Daoy (cell line): ENCODE measurements at regions not wholly inside any gene's neighbourhood (a gene's known extent, or its start where the extent isn't known, plus 50 kb on each side); places are given as distances from the start of the nearest gene placed in this dataset.
"Not testable (repeated sequence)": the region's sequence is repeated elsewhere in the genome, so short reads cannot be mapped to it uniquely, and the experiment has no call there.

Experiments used
- DNase-seq: peaks from one replicate; pipeline ENCODE4 v3.0.0-alpha.2; 2015; ENCODE audit warnings: low read depth

DNA sequence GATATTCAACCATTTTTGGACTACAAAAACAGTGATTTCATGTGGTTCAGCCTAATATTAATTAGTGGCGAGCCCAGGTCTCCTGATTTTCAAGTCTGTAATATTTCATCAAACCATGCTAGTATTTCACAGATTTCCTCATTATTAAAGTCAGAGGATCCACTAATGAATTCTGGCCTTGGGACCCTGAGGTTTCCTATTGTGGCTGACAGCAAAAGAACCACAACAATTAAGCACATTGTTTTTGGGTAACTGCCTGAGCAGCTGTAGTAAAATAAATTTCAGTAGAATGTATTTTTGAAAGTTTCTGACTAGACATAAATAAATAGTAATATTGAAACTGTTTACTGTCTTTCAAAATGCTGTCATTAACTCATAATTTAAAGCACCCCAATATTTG lies 630.7 kb upstream of the MMS22L start:
- DNase-seq: no peak

DNA sequence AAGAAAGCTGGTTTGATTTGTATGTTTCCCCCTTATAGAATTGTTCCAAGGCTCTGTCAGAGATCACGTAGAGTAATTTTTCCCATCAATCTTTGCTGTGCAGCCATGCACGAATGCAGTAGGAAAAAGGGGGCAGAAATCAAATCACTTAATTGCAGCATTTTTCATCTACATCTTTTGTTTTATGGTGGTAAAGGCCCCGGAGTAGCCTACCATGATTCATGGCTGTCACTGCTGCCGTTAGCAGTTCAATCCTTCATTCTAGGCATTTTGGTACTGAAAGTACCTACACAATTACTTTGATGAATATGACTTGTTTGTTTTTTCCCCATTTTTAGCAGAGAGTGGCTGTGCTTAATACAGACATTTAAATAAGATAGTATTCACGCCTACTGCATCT lies 631.9 kb upstream of the MMS22L start:
- DNase-seq: no peak

DNA sequence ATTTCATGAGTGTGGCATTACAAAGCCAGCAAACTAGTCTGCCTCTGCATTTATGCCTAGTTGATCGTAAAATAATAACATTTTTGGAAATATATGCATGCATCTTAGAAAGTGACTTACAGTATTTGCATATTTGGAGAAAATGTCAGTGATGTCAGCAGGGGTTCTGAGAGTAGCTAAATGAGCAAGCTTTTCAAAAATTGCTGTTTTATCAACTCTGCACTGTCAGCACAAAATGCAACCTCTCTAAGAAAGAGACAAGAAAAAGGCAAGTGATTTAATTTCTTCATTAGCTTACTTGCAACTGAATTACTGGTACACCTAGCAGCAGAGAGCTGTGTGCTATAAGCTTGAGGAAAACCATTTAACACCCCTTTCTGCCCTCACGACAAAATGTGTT lies 632.5 kb upstream of the MMS22L start:
- DNase-seq: no peak

DNA sequence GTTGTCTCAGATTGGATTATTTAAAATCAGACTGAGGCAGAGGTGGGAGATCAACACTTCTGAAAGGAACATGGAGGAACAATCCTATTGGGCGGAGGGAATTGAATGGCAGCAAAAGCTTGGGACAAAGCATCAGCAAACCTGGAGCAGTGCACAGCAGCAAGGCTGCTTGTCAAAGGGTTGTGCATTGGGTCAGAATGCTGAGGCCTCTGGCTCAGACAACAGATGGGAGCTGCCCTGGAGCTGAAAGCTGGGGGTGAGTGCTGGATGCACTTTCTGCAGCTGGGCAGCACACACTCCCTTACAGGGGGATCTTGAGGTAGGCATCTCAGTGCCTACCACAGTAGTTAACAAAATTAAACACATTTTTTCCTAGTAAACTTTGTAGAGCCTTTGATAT lies 634.4 kb upstream of the MMS22L start:
- no peak for DNase-seq

DNA sequence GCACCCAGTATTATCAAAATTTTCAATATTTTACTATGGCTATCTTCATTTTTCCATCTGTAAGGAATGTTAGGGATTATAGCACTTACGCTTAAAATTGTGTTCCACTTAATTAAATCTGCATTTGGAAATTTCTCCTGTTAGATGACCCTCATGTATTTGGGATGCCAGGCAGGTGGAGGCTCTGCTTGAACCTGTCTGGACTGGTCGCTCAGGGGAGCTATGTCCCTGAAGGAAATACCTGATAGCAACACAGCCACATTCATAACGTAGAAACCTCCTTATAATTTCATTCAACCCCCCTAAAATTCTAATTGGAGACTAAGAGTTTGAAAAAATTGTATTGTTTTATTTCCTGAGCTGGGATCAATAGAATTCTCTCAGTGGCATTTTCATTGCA lies 636.0 kb upstream of the MMS22L start:
- no peak for DNase-seq

DNA sequence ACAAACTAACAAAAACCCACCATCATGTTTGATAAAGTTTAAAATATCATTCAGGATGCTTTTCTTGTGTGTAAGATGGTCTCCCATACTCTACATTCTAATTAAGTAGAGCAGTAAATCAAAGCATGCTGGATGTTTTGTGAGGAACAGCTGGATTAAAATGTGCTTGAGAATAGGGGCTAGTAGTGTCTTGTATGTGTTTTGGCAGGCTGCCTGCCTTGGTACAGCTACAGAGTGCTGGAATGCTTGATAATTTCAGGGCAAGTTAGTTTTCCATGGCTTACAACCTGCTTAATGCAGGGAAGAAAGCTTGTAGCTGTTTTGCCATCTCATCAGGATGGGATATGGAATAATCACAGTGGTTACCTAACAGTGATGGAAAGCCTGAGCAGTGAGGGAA lies 636.6 kb upstream of the MMS22L start:
- no peak for DNase-seq

DNA sequence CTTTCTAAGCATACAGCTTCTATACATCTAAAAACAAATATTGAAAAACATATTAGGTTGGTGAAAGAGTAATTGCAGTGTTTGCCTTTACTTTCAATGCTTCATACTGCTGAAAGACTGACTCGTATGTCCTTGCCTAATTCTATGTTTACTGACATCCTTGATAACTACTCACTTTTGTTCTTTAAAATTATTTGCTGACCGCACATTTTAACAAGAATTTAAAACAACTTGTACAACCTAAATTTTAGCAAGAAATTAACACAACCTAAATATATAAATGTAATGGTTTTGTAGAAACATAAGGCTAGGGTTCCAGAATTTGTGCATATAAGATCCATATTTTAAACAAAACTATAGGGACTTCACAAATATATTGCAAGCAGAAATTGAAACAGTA lies 640.2 kb upstream of the MMS22L start:
- DNase-seq: no peak

DNA sequence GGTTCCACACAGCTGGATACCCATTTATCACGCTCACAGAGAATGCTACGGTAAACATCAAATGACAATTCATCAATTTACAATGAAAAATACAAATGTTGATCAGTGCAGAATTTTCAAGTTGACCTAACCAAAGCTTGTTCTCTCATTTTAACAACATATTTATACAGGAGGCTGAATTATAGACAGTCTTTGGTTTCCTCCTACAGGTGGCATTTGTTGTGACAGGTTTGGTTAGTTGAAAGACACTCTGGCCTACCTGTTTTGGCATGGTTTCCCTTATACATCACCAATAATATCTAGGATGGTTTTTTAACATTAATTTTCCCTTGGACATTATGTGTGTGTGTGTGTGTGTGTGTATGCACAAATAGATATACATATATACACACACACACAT lies 642.5 kb upstream of the MMS22L start:
- DNase-seq: no peak

DNA sequence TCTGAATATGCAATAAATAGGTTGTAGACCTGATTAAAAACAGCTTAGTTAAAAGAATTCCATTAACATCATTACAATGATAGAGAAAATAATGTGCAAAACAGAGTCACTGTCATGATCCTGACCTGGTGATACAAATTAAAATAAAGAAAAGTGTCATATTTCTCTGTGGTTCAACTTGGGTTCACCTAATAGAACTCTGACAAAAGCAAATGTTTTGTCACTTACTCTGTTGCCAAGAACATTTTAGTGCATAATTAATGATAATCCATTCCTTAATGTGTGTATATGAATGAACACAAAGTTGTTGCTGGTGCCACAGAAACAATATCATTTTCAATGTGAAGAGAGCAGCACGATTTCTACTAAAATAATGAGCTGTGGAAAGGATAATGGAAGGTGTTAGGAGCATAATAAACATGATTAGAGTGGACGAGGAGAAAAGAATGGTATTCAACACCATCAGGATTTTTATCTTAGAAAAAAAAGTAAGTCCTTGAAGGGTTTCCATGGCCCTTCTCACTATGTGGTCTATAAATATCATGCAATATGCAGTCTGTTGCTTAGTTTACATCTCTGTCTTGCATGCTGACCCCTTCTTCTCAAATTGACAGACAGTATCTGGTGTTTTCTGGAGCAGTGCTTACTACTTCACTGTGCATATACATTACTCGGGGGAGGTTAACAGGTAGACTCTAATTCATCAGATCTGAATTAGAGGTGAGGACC lies 656.6 kb upstream of the MMS22L start:
- DNase-seq: no peak

DNA sequence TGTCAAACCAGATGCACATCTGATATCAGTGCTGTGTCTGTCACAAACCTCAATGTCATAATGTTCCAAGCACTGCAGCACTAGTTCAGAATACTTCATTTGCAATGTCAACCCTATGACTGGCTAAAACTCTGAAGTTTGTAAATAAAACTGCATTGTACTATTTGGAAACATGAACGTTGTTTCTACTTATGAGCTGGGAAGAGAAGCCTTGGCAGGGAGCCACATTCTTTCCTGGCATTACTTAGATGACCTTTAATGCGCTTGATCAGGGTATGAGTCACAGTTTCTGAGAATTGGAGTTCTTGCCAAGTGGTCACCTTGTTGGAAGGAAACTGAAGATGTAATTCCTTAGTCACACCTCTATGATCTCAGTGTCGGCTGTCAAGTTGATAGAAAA lies 664.8 kb upstream of the MMS22L start:
- peak; percentile 90 for DNase-seq

DNA sequence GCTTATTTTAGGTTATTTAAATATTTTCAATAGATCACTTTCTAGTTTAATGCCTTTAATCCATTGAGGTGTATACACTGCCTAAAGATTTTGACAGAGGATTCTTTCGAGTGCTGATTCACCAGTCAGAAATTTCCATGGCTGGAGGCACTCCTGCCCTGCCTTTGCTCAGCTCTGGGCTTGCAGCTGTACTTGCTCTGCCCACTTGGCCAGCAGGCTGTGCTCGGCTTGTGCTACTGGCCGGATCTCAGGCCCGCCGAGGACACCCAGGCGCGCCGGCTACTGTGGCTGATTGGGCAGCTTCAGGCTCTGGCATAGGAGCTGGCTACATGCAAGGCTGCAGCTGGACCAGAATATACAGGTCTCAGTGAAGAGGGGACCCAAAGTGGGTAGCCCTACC lies 675.1 kb upstream of the MMS22L start:
- DNase-seq: peak; percentile 84

DNA sequence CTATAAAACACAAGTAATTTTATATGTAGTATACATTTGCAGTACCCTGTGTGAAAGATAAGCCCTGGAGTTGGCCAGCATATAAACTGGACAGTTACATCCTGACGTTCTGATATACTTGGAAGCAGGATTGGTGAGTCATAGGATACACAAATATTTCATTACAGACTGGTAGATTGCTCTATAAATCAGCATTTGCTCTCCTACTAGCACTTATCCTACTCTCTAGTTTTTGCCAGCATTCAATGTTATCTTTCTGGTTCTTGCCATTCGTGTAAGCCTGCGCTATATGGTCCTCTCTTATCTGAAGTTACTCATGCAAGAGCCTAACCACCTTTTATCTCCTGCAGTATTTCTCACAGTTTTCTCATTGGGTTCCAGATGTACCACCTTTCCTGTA lies 680.2 kb upstream of the MMS22L start:
- peak; percentile 61 for DNase-seq

DNA sequence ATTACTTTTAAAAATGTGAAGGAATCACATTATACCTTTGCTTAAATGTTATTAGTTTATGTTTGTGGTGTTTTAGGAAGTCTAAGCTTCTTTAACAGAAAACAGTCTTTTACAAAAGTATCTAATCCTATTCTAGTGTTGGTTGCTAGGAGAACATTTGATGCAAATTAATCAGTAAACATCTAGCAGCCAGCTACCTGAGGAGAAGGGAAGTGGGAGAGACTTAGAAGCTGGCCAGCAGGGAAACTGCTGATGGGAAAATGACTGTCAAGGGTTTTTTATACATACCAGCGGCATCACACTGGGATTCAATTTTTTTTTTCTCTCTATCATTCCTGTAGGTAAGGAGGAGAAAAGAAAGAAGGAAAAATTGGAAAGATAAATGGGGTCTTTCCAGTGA lies 686.0 kb upstream of the MMS22L start:
- DNase-seq: no peak

DNA sequence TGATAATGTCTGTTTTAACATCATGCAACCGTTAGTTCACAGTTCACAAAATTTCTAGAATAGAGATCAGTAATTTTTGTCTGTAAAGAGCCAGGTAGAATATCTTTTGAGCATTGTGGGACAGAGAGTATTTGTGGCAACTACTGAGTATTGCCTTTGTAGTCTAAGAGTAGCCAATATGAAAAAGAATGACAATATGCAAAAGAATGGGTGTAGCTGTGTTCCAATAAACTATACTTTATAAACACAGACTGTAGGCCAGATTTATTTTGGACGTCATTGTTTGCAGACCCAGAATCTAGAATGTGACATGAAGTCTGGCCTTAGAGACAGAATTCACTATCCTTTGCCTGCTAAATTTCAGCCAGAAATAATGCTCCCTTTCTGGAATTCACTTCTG lies 694.1 kb upstream of the MMS22L start:
- no peak for DNase-seq

DNA sequence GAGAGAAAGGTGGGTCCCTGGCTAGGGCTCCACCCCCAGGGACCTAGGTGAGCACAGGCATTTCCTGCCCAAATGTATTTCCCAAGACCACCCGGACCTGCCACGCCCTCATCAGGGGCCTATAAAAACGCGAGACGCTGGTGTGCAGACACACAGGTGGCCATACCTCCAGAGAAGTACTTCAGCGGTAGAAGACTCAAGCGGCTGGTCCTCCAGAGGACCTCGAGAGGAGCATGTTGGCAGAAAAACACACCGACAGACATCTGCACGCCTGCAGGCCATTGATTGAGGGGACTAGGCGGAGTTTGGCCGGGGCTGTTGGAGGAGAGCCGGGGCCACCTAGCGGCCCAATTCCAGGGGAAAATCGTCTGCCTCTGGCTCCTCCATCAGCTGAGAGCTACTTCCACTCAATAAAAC lies 695.8 kb upstream of the MMS22L start:
- DNase-seq: peak; percentile 48

DNA sequence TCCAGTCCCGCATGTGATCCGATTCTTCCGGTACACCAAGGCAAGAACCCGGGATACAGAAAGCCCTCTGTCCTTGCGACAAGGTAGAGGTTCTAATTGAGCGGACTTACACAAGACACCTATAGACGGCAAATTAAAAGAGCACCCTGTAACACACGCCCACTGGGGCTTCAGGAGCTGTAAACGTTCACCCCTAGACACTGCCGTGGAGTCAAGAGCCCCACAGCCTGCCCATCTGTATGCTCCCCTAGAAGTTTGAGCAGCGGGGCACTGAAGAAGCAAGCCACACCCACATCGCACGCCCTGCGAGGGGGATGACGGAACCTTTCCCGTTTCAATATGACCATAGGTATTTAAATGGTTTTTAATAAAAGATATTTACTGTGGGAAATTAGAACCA lies 696.3 kb upstream of the MMS22L start:
- DNase-seq: not testable (repeated sequence)

DNA sequence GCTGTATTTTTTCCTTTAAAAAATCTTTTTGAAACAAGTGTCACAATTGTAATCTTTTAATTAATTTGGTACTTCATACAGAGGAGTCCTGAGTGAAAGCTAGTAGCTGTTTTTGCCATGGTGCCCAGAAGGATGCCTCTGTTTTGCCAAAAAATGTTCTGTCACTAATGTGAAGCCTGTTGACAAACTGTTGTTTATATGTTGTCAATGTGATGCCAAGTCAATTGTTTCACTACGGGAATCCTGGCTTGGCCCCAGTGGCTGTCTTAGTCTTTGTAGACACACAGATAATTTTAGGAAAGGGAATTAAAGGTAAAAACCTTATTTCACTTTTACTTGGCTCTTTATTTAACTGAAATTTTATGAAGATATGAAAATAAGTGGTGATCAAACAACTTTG lies 706.4 kb upstream of the MMS22L start:
- no peak for DNase-seq

DNA sequence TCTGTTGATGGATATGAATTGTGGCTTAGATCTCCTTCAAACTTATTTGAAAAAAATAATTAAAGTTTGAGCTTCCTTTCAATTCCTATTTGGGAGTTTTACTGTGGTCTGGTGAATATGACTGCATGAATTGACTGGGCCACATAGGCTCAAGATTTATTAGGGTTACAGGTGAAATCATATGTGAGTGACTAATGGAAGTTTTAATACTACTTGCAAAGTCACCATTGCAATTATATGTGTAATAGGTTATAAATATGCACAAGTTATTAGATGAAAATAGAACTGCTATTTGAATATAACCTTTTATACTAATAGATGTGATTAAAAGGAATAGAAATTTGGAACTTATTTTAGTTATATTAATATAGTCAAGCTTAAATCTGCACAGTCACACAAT lies 712.1 kb upstream of the MMS22L start:
- DNase-seq: no peak

DNA sequence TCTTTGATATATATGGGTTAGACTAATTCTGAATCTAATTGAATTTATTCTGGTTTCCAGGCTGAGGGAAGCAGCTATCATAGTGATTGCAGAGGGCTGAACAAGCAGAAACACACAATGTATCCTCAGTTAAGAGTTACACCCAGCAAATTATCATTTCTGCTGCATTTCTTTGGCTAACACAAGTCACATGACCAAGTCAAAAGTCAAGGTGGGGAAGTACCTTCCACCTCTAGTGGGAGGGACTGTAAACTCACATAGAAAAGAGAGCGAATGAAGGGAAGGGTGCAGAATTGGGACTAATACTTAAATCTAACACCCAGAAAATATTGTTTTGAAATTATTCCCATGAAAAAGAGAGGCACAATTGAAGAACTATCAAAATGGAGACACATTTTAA lies 719.7 kb upstream of the MMS22L start:
- DNase-seq: no peak

DNA sequence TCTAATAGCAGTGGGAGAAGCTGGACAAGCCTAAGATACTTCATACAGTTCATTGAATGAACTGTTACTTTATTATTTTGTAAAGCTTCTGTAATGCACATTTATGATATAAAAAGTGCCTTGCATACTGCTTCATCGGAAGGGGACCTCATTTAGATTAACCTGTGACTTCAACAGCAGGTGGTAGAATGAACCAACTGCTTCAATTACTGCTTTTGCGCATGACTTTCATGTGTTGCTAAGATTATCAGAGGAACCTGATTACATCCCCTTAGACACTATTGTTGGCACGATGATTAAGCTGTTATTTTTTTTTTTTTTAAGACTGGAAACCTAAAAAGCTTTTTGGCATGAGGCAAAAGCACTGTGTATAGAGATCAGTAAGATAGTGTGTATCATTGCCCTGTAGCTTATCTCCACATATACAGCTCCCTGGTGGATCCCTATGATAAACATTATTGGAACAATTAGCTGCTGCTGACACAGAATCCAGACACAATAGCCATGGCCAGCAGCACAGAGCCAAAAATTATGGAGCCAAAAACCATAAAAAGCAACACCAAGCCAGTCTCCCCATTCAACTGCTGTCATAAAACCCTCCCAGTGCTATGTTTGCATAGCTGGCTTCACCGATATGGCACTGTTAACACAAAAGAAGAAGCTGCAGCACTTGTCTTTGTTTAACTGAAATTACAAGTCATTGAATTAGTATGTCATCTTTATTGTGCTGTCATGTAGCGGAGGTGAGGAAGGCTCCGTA lies 731.6 kb upstream of the MMS22L start:
- DNase-seq: no peak

DNA sequence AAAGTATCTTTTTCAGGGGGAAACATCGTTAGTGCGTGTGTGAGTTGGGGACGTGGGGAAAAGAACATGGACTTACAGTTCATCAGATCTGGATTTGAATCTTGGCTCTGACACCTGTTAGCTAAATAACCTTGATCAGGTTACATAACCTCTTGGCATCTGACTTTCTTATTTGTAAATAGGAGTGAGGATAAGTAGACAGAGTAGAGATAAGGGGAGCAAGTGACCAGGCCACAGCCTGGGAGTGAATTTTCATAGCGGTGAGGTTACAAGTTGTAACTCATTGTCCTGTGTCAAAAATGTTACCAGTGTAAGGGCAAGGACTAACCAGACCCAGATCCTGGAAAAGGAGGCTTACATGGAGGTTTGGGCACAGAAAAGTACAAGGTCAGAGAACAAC lies 733.5 kb upstream of the MMS22L start:
- no peak for DNase-seq

DNA sequence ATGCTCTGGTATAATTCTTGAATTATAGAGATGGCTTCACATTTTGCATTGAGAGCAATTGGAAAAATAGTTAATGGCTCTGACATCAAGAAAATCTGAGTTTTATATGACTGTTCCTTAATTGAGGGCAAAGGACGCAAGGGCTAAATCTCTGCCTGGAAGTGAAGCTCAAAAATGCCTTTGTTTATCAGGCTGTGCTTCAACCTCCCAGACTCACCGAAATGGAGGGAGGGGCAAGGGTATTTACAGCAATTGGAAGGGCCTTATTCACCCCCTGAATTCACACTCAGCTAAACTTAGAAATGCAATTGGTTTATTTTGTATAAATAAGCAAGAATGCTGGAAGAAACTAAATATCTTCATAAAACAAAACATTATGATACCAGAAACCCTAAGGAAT lies 737.2 kb upstream of the MMS22L start:
- DNase-seq: no peak

DNA sequence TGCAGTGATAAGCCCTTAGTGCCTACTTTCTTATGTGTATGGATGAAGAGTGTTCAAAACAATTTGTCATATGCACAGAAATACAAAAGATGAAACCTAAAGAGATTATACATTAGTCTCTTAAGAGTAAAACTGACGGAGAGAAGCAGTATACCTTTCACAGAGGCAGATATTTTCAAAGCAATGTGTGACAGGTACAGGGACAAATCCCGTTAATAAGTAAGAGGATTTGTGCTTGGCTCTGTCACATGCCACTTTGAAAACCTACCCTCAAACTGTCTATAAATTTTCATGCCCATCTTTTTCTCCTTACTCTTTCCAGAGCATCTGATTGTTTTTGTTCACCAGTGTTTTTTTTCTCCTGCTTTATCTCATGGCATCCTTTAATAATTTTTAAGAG lies 741.3 kb upstream of the MMS22L start:
- no peak for DNase-seq

DNA sequence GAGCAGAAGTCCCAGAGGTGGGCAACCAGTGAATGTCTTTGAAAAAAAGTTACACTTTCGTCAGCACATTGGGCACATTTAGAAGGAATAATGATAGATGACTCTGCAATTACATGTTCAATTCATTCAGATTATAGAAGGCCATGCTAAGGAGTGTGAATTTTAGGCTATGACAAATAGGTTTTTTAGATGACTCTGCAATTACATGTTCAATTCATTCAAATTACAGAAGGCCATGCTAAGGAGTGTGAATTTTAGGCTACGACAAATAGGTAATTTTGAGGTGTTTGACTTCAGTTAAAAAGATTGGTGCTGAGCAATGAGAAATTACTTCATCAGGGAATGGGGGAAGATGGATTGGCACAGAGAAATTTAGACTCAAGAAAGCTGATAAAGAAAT lies 744.9 kb upstream of the MMS22L start:
- DNase-seq: no peak
